IMR-90 (cell line): ENCODE measurements at regions not wholly inside any gene's neighbourhood (a gene's known extent, or its start where the extent isn't known, plus 50 kb on each side); places are given as distances from the start of the nearest gene placed in this dataset.
"Not testable (repeated sequence)": the region's sequence is repeated elsewhere in the genome, so short reads cannot be mapped to it uniquely, and the experiment has no call there.

Experiments
- CEBPB ChIP-seq: IDR thresholded peaks from 2 replicates; pipeline ENCODE4 v1.6.1; 2012; ENCODE audit warnings: low read depth, low read length, improper control_type of control experiment
- NFE2L2 ChIP-seq: fragments of 150-350 bp; IDR thresholded peaks from 2 replicates; pipeline ENCODE4 v1.6.1; 2016; ENCODE audit warnings: low read depth, mild to moderate bottlenecking, low read length
- RCOR1 ChIP-seq: IDR thresholded peaks from 2 replicates; pipeline ENCODE4 v1.6.1; 2012; ENCODE audit warnings: mild to moderate bottlenecking, low read length, improper control_type of control experiment; ENCODE audit not compliant: insufficient replicate concordance
- TF ChIP-seq, protein P1 (sequence below): conservative IDR thresholded peaks from 2 replicates; pipeline ENCODE4 v1.5.1; 2012; ENCODE audit warnings: mild to moderate bottlenecking, low read depth, low read length, improper control_type of control experiment

DNA sequence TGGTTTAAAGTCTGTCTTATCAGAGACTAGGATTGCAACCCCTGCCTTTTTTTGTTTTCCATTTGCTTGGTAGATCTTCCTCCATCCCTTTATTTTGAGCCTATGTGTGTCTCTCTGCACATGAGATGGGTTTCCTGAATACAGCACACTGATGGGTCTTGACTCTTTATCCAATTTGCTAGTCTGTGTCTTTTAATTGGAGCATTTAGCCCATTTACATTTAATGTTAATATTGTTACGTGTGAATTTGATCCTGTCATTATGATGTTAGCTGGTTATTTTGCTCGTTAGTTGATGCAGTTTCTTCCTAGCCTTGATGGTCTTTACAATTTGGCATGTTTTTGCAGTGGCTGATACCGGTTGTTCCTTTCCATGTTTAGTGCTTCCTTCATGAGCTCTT lies 344.0 kb downstream of the ABCC12 start:
- TF ChIP-seq NFE2L2, CEBPB, RCOR1: not testable (repeated sequence)
- TF ChIP-seq, protein P1, sequence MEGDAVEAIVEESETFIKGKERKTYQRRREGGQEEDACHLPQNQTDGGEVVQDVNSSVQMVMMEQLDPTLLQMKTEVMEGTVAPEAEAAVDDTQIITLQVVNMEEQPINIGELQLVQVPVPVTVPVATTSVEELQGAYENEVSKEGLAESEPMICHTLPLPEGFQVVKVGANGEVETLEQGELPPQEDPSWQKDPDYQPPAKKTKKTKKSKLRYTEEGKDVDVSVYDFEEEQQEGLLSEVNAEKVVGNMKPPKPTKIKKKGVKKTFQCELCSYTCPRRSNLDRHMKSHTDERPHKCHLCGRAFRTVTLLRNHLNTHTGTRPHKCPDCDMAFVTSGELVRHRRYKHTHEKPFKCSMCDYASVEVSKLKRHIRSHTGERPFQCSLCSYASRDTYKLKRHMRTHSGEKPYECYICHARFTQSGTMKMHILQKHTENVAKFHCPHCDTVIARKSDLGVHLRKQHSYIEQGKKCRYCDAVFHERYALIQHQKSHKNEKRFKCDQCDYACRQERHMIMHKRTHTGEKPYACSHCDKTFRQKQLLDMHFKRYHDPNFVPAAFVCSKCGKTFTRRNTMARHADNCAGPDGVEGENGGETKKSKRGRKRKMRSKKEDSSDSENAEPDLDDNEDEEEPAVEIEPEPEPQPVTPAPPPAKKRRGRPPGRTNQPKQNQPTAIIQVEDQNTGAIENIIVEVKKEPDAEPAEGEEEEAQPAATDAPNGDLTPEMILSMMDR: not testable (repeated sequence)
